Activated T-cell treated with anti-CD3 and anti-CD28 coated beads, Interleukin-2, amount 50 U/mL, for 4 hours (primary cell): ENCODE measurements at regions not wholly inside any gene's neighbourhood (a gene's known extent, or its start where the extent isn't known, plus 50 kb on each side); places are given as distances from the start of the nearest gene placed in this dataset.
"Not testable (repeated sequence)": the region's sequence is repeated elsewhere in the genome, so short reads cannot be mapped to it uniquely, and the experiment has no call there.

Source experiments
- ATAC-seq, 2 donors: fragments of 200-7000 bp; cut with Tn5 transposase; one replicate each; pipeline ENCODE4 v1.10.0; 2021
- DNase-seq: peaks from one replicate; pipeline ENCODE4 v3.0.0-alpha.2; 2020
- H3K27me3 Mint-ChIP-seq: one replicate; pipeline ENCODE4 v1.8.0; 2021; ENCODE audit warnings: low read depth, mixed read lengths
- H3K36me3 Mint-ChIP-seq: one replicate; pipeline ENCODE4 v1.8.0; 2022; ENCODE audit warnings: mixed read lengths; ENCODE audit not compliant: insufficient read depth
- H3K4me1 Mint-ChIP-seq: one replicate; pipeline ENCODE4 v1.8.0; 2021; ENCODE audit warnings: low read depth, mixed read lengths
- H3K4me3 Mint-ChIP-seq: one replicate; pipeline ENCODE4 v1.8.0; 2021; ENCODE audit warnings: mild to moderate bottlenecking, moderate library complexity, mixed read lengths
- H3K9me3 Mint-ChIP-seq: one replicate; pipeline ENCODE4 v1.8.0; 2021; ENCODE audit warnings: mixed read lengths

DNA sequence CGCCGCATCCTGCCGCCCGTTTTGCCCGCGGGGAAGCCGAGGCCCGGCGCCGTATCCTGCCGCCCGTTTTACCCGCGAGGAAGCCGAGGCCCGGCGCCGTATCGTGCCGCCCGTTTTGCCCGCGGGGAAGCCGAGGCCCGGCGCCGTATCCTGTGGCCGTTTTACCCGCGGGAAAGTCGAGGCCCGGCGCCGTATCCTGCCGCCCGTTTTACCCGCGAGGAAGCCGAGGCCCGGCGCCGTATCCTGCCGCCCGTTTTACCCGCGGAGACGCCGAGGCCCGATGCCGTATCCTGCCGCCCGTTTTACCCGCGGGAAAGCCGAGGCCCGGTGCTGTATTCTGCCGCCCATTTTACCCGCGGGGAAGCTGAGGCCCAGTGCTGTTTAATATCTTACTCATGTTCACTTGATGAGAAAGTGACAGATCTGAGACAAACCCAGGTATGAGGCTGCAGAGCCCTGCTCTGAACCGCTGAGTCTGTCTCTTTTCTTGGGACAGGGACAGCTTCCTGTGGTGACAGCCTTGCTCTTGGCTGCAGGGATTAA is 129.4 kb downstream of the CDH26 start:
- Mint-ChIP-seq H3K27me3 (peaks cover 5% of the 10 kb centered on the region), H3K4me1 (no peaks in the 10 kb centered on the region), H3K36me3 (no peaks in the 10 kb centered on the region), H3K4me3 (no peak overlapping the region), H3K9me3 (no peaks in the 10 kb centered on the region)
- DNase-seq (no peak), ATAC-seq (peak; percentile 27 to 43)

DNA sequence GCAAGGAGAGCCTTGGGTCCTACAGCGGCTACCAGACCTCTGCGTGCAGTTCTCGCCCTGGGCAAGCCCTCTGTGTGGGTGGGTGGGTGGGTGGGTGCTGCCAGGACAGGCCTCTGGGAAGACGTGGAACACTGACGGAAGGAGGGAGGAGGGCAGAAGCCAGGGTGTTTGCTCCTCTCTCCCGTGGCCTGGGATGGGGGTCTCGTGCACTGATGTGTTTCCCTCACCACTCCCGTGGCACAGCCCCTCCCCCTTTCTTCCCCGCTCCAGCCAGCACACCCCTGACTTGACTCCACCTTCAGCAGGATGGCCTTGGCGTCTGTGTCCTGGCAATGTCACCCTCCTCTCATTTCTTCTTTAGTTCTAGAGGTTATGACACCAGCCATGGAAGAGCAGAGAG is 130.0 kb downstream of the CDH26 start:
- ATAC-seq (peak in 1 of 2 donors; percentile 18), DNase-seq (no peak)
- Mint-ChIP-seq H3K36me3 (no peaks in the 10 kb centered on the region), H3K4me3 (no peak overlapping the region), H3K27me3 (peaks cover 5% of the 10 kb centered on the region), H3K9me3 (no peaks in the 10 kb centered on the region), H3K4me1 (no peaks in the 10 kb centered on the region)

DNA sequence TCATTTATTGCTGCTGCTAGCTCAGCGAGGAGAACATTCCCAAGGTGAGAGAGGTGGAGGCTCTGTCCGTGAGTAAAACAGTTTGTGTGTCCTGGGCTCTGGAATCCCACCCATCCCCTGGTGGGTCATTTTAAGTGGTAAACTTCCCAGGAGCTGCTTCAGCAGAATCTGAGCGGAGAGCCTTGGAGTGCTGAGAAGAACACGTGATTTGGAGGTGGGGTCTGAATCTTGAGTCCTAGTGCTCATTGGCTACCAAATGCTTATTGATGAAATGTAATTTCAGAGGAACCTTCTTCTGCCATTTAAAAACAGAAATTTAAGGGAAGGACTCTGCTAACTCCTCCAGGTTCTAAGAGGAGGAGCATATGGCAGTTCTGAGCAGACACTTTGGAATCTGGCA is 132.4 kb downstream of the CDH26 start:
- DNase-seq (no peak), ATAC-seq (no peak)
- no peaks in the 10 kb centered on the region for H3K9me3 Mint-ChIP-seq
- peaks cover 5% of the 10 kb centered on the region for H3K27me3 Mint-ChIP-seq
- no peaks in the 10 kb centered on the region for H3K36me3 Mint-ChIP-seq
- H3K4me3 Mint-ChIP-seq, result no peak overlapping the region
- no peaks in the 10 kb centered on the region for H3K4me1 Mint-ChIP-seq

DNA sequence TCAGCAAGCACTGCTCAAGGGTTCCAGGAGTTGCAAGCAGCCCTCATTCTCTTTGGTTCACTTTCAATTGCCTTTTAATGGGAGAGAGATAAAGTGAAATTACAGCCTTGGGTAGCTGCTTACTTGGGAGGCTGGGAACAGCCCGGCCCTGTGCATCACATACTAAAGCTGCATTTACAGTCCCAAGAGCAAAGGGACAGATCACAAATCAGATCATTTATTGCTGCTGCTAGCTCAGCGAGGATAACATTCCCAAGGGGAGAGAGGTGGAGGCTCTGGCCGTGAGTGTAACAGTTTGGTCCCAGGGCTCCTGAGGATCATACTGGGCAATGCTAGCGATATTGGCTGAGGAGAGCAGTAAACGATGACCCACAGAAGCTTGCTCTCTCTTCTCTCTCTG is 133.1 kb downstream of the CDH26 start:
- no peak overlapping the region for H3K4me3 Mint-ChIP-seq
- peaks cover 5% of the 10 kb centered on the region for H3K27me3 Mint-ChIP-seq
- ATAC-seq (no peak), DNase-seq (no peak)
- H3K4me1 Mint-ChIP-seq, result no peaks in the 10 kb centered on the region
- H3K36me3 Mint-ChIP-seq, result no peaks in the 10 kb centered on the region
- H3K9me3 Mint-ChIP-seq, result no peaks in the 10 kb centered on the region

DNA sequence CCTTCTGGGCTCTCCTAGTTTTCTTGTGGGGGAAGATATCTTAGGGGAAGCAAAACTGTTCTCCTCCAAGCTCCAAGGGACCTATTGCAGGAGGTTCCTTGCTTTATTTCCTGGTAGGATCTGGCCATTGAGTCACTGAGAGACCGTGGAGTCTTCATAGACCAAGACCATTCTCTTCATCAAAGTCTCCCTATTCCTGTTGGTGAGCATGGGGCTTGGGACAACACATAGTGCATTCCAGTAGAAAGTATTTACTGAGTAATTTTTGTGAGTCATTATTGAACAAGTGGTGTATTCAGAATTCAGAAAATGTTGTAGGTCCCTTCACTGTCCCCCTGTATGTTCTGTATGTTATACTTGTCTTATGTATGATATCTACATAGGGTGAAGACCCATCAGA is 133.6 kb downstream of the CDH26 start:
- H3K27me3 Mint-ChIP-seq, result peaks cover 4% of the 10 kb centered on the region
- ATAC-seq, result no peak
- H3K4me3 Mint-ChIP-seq, result no peak overlapping the region
- H3K4me1 Mint-ChIP-seq, result no peaks in the 10 kb centered on the region
- no peaks in the 10 kb centered on the region for H3K36me3 Mint-ChIP-seq
- DNase-seq, result no peak
- H3K9me3 Mint-ChIP-seq, result no peaks in the 10 kb centered on the region

DNA sequence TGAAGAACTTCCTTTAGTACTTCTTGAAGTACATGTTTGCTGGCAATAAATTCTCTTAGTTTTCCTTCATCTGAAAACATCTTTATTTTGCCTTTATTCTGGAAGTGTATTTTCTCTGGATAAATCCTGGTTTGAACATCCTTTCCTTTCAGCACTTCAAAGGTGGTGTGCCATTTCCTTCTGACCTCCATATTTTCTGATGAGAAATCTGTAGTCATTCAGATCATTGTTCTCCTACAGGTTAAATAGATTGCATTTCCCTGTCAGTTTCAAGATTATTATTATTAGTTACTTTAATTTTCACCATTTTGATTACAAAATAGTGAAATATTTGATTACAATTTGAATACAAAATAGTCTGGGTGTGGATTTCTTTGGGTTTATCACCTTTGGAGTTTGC is 134.5 kb downstream of the CDH26 start:
- DNase-seq (no peak), ATAC-seq (no peak)
- H3K4me1 Mint-ChIP-seq, result no peaks in the 10 kb centered on the region
- H3K4me3 Mint-ChIP-seq, result no peak overlapping the region
- no peaks in the 10 kb centered on the region for H3K9me3 Mint-ChIP-seq
- H3K27me3 Mint-ChIP-seq, result peaks cover 1% of the 10 kb centered on the region
- H3K36me3 Mint-ChIP-seq, result no peaks in the 10 kb centered on the region

DNA sequence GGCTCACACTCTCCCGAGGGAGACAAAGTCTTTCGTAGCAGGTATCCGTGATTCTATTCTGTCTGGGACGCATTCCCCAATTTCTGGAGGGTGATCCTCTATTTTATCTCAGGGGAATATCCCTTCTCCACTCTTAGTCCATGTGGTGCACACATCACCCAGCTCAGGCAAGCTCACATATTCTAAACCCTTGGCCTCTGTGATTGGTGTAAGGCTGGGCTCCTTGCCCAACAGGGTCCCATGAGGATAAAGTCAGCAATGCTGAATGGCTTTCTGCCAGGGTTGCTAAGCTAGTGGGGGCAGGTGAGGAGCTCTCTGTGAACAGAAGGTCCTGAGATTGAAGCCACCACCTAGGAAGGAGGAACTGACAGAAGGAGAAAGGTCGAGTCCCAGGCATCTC is 137.2 kb downstream of the CDH26 start:
- no peaks in the 10 kb centered on the region for H3K9me3 Mint-ChIP-seq
- no peak for ATAC-seq
- DNase-seq, result no peak
- H3K36me3 Mint-ChIP-seq, result no peaks in the 10 kb centered on the region
- H3K4me1 Mint-ChIP-seq, result no peaks in the 10 kb centered on the region
- H3K27me3 Mint-ChIP-seq, result no peaks in the 10 kb centered on the region
- H3K4me3 Mint-ChIP-seq, result no peak overlapping the region

DNA sequence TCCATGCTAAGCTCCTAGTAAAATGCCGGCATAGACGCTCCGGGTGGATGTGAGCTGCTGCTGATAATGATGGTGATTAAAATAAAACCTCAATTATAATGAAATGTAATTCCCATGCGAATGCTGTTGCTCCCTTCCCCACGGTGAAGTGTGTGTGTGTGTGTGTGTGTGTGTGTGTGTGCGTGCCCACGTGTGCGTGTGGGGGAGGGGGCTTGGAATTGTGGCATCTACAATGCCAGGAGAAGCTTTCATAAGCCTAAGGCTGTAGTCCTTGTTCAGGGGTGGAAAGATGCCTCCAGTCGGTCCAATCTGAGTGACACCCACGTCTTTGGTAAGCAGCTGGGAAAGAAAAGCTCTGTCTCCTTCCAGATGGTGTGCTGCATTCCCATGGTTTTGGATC is 137.9 kb downstream of the CDH26 start:
- Mint-ChIP-seq H3K4me1 (peaks cover 6% of the 10 kb centered on the region), H3K9me3 (no peaks in the 10 kb centered on the region), H3K4me3 (no peak overlapping the region), H3K27me3 (no peaks in the 10 kb centered on the region), H3K36me3 (no peaks in the 10 kb centered on the region)
- no peak for DNase-seq
- ATAC-seq, result no peak

DNA sequence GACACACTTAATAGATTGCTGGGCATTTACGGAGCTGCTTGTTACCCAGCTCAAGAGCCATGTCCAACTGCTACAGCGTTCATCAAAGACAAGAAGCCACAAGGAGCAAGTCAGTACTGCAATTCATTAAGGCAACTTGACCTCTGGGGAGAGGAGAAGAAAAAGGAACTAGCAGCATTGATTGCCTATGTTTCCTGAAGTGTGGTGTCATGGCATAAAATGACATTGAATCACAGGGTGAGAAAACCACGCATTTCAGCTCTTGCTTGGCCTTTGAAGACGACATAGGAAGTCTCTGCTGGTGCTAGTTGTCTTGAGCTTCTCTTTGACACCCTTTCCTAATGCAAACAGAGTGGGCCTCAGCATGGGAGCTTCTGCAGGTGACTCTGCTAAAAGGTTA is 139.1 kb downstream of the CDH26 start:
- H3K4me1 Mint-ChIP-seq, result peaks cover 8% of the 10 kb centered on the region
- no peaks in the 10 kb centered on the region for H3K36me3 Mint-ChIP-seq
- ATAC-seq (no peak), DNase-seq (no peak)
- no peaks in the 10 kb centered on the region for H3K27me3 Mint-ChIP-seq
- H3K9me3 Mint-ChIP-seq, result no peaks in the 10 kb centered on the region
- no peak overlapping the region for H3K4me3 Mint-ChIP-seq

DNA sequence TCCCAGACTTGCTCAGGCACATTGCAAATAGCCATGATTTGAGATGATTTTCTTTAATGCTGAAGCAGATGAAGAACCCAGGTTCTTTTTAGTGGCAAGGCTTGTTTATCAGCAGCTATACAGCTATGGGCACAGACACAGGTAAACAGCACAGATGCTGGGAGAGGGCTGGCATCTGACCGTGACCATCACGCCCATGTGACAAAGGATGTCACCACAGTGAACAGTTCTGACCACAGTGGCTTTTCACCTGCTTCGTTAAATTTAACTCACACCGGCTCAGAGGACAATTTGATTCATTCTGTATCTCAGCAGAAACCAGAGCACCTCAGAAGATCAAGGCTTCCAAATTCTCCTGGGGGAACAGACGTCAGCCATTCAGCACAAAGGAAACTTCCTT is 142.6 kb downstream of the CDH26 start:
- Mint-ChIP-seq H3K36me3 (no peaks in the 10 kb centered on the region), H3K9me3 (no peaks in the 10 kb centered on the region), H3K4me3 (no peak overlapping the region), H3K4me1 (peaks cover 8% of the 10 kb centered on the region), H3K27me3 (no peaks in the 10 kb centered on the region)
- no peak for ATAC-seq
- DNase-seq, result no peak

DNA sequence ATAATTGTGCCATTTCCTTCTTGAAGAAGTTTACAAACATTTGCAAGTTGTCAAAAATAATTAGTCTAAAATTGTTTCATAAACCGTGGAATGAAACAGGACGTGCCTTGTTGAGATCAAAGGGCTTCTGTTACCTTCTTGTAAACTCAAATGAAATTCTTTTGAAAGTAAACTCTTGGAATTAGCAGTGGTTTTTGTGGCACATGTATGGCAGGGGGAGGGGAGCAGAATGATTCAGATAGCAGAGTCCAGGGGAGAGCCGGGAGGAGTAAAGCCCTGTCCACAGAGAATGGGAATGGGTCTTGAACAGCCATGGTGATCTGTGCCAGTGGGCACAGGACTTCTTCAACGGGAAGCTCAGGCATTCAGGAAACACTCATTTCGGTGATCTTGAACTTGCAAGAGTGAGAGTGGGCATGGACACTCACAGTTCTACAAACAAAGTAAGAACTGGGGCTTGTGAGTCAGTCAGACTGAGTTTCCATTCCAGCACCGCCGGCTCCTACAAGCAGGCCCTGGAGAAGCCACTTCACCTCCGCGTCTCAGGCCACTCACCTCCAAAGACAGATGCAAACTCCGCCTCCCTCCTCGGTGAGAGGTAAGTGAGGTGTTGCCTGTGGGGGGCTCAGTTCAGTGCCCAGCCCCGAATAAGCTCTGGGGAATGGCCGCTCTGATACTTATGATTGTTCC is 143.1 kb downstream of the CDH26 start:
- DNase-seq, result no peak
- Mint-ChIP-seq H3K27me3 (no peaks in the 10 kb centered on the region), H3K9me3 (no peaks in the 10 kb centered on the region), H3K4me3 (no peak overlapping the region), H3K36me3 (no peaks in the 10 kb centered on the region), H3K4me1 (peaks cover 8% of the 10 kb centered on the region)
- ATAC-seq, result no peak

DNA sequence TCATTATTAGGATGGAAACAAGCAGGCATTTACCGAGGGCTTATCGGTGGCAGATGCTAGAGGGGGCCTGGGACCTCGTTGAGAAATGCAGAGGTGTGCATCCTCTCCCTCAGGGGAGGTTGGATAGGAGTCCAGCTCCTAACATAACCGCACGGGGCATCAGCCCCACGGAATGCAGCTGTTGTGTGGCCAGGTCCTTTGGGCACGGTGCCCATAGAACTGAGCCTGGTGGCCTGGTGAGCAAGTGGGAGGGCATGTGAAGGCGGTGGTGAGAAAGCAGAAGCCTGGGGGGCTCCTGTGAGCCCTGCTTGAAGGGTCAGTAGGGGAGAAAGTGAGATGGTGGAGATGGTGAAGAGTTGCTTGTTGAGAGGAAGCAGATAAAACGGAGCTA is 143.7 kb downstream of the CDH26 start:
- ATAC-seq, result no peak
- Mint-ChIP-seq H3K36me3 (no peaks in the 10 kb centered on the region), H3K4me3 (no peak overlapping the region), H3K4me1 (peaks cover 8% of the 10 kb centered on the region), H3K9me3 (no peaks in the 10 kb centered on the region), H3K27me3 (no peaks in the 10 kb centered on the region)
- DNase-seq, result no peak

DNA sequence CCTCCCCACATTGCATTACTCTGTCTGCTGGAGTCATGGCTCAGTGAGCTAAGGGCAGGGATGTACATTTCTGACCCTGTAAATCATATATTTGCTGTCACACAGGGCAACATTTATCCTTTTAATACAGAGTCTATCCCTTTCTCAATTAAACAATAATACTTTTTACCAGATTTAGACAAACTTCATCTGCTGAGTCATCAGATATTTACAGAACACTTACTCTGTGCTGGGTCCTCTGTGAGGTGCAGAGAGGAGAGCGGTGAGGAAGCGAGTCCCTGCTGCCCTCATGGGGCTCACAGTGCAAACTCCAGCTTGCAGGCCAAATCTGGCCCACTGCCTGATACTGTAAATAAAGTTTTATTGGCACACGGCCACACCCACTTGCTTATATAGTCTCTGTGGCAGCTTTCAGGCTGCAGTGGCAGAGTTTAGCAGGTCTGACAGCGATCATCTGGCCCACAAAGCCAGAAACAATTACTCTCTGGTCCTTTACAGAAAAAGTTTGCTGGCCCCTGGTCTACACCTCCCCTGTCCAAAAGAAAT is 144.5 kb downstream of the CDH26 start:
- Mint-ChIP-seq H3K36me3 (no peaks in the 10 kb centered on the region), H3K4me3 (no peak overlapping the region), H3K27me3 (no peaks in the 10 kb centered on the region), H3K9me3 (no peaks in the 10 kb centered on the region), H3K4me1 (peaks cover 8% of the 10 kb centered on the region)
- DNase-seq, result no peak
- ATAC-seq, result no peak

DNA sequence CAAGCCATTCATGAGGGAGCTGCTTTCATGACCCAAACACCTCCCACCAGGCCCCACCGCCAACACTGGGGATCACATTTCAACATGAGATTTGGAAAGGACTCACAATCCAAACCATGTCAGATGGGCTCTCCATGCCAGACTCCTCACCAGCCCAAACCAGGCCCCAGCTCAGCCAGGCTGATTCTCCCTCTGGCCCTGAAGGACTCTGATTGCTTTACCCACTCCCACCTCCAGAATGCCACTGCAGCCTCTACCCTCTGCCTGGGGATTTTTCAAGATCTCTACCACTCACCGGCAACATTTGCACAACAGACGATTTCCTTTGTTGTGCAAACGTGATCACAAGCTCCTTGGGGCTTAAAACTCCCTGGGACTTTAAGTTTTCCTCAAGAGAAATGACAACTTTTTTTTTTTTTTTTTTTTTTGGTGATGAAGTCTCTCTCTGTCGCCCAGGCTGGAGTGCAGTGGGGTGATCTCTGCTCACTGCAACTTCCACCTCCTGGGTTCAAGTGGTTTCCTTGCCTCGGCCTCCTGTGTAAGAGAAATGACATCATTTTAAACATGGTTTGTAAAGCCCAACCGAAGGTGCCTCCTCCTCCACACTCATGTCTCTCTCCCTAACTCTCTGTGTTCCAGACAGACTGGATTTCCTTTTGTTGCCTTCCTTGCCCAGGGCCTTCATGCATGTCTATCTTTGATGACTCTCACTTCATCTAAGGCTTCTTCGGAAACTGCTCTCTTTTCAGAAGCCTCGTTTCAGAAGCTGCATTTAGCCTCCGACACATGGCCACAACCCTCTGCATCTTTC is 147.0 kb downstream of the CDH26 start:
- Mint-ChIP-seq H3K4me1 (peaks cover 8% of the 10 kb centered on the region), H3K9me3 (no peaks in the 10 kb centered on the region), H3K36me3 (no peaks in the 10 kb centered on the region), H3K4me3 (no peak overlapping the region), H3K27me3 (no peaks in the 10 kb centered on the region)
- DNase-seq (no peak), ATAC-seq (no peak)

DNA sequence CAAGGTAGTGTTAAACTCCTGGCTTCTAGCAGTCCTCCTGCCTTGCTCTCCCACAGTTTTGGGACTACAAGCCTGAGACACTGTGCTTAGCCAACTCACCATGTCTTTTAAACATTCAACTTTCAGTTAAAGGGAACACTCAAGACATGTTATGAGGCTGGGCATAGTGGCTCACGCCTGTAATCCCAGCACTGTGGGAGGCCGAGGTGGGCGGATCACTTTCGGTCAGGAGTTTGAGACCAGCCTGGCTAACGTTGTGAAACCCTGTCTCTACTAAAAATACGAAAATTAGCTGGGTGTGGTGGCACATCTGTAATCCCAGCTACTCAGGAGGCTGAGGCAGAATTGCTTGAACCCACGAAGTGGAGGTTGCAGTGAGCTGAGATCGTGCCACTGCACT is 148.0 kb downstream of the CDH26 start:
- not testable (repeated sequence) for DNase-seq, H3K4me1 Mint-ChIP-seq, H3K36me3 Mint-ChIP-seq, H3K4me3 Mint-ChIP-seq, ATAC-seq, H3K9me3 Mint-ChIP-seq, H3K27me3 Mint-ChIP-seq
